A673 (cell line): ENCODE measurements at regions not wholly inside any gene's neighbourhood (a gene's known extent, or its start where the extent isn't known, plus 50 kb on each side); places are given as distances from the start of the nearest gene placed in this dataset.

ENCODE experiments used
- BruUV-seq: library from RNA; stranded (reverse); fragments of 400-500 nt; replicated peaks from 2 replicates; lab custom pipeline; 2021; lab: Mats Ljungman, UMichigan
- CTCF ChIA-PET: fragments of 300-600 bp; sonication (Branson Sonifier 250); formaldehyde crosslinking; loops from one replicate; lab custom pipeline; 2022; ENCODE audit warnings: antibody characterized with exemption; lab: Charles Lee
- POLR2A ChIA-PET: fragments of 300-600 bp; sonication (Branson Sonifier 250); formaldehyde crosslinking; loops from one replicate; lab custom pipeline; 2022; ENCODE audit warnings: antibody characterized with exemption; ENCODE audit not compliant: low non-redundant PET; lab: Charles Lee
- DNase-seq: peaks from one replicate; pipeline ENCODE4 v3.0.0-alpha.2; 2015; ENCODE audit warnings: low spot score
- H3K27ac ChIP-seq: fragments of 200-600 bp; sonication (generic); 2 replicates; pipeline ENCODE4 v1.5.1; 2016; ENCODE audit warnings: mixed run types, low read depth, mild to moderate bottlenecking, mixed read lengths, antibody characterized with exemption, low read length; ENCODE audit not compliant: poor library complexity, severe bottlenecking
- H3K27me3 ChIP-seq: fragments of 200-600 bp; sonication (generic); replicated peaks from 2 replicates; pipeline ENCODE4 v1.6.1; 2017; ENCODE audit warnings: mixed run types, low read depth, mild to moderate bottlenecking, mixed read lengths, antibody characterized with exemption, low read length; ENCODE audit not compliant: insufficient read depth, poor library complexity
- H3K36me3 ChIP-seq: fragments of 200-600 bp; sonication (generic); 2 replicates; pipeline ENCODE4 v1.6.1; 2016; ENCODE audit warnings: mixed run types, mild to moderate bottlenecking, mixed read lengths, antibody characterized with exemption, low read length; ENCODE audit not compliant: insufficient read depth, poor library complexity, severe bottlenecking
- H3K4me1 ChIP-seq: fragments of 200-600 bp; sonication (generic); 2 replicates; pipeline ENCODE4 v1.6.1; 2017; ENCODE audit warnings: mixed run types, mild to moderate bottlenecking, mixed read lengths, antibody characterized with exemption, low read length; ENCODE audit not compliant: insufficient read depth, poor library complexity, severe bottlenecking
- H3K4me3 ChIP-seq: fragments of 200-600 bp; sonication (generic); 2 replicates; pipeline ENCODE4 v1.5.1; 2016; ENCODE audit warnings: low read depth, mixed run types, mild to moderate bottlenecking, mixed read lengths, low read length; ENCODE audit not compliant: poor library complexity, severe bottlenecking
- H3K9me3 ChIP-seq: fragments of 200-600 bp; sonication (generic); 2 replicates; pipeline ENCODE4 v1.6.1; 2016; ENCODE audit warnings: mixed run types, low read depth, mild to moderate bottlenecking, mixed read lengths, antibody characterized with exemption, low read length; ENCODE audit not compliant: poor library complexity, severe bottlenecking
- CTCF ChIP-seq: fragments of 300-800, 200-600 bp; sonication (generic); conservative IDR thresholded peaks from 2 replicates; pipeline ENCODE4 v1.5.1; 2017; ENCODE audit warnings: low read depth, mild to moderate bottlenecking, antibody characterized with exemption, low read length, moderate library complexity, mixed read lengths
- EZH2 ChIP-seq: fragments of 200-600 bp; sonication (generic); IDR thresholded peaks from 2 replicates; pipeline ENCODE4 v1.6.1; 2017; ENCODE audit warnings: borderline replicate concordance, low read depth, mild to moderate bottlenecking, mixed read lengths, antibody characterized with exemption, low read length; ENCODE audit not compliant: poor library complexity, severe bottlenecking
- intact Hi-C: fragments of 100-400 bp; cut with micrococcal nuclease; formaldehyde crosslinking; loops from one replicate; pipeline ENCODE4 v1.10.0; 2022; ENCODE audit not compliant: unreplicated experiment

- H3K4me1 ChIP-seq, result no peaks in the 10 kb centered on the region
- H3K9me3 ChIP-seq, result no peaks in the 10 kb centered on the region
- TF ChIP-seq EZH2 (no peak), CTCF (no peak)
- H3K4me3 ChIP-seq, result no peak overlapping the region
- no peaks in the 10 kb centered on the region for H3K27me3 ChIP-seq
- H3K36me3 ChIP-seq, result no peaks in the 10 kb centered on the region
- intact Hi-C loops, result no loop called here
- no peak overlapping the region for H3K27ac ChIP-seq
- ChIA-PET POLR2A (no interaction called here), CTCF (no interaction called here)
- DNase-seq, result no peak
- no TSS peak for BruUV-seq
Measured at GRCh38 chr5:114113604-114114003, 248.3 kb upstream of the KCNN2 start.

GRCh38 chr5:114116981-114117380 lies 244.9 kb upstream of the KCNN2 start:
- BruUV-seq, result no TSS peak
- H3K27me3 ChIP-seq, result no peaks in the 10 kb centered on the region
- intact Hi-C loops, result no loop called here
- H3K4me1 ChIP-seq, result no peaks in the 10 kb centered on the region
- DNase-seq, result no peak
- ChIA-PET POLR2A (no interaction called here), CTCF (no interaction called here)
- no peaks in the 10 kb centered on the region for H3K9me3 ChIP-seq
- no peak overlapping the region for H3K27ac ChIP-seq
- H3K36me3 ChIP-seq, result no peaks in the 10 kb centered on the region
- no peak for TF ChIP-seq EZH2
- TF ChIP-seq CTCF, result no peak
- no peak overlapping the region for H3K4me3 ChIP-seq

- H3K27ac ChIP-seq, result no peak overlapping the region
- intact Hi-C loops, result no loop called here
- H3K27me3 ChIP-seq, result no peaks in the 10 kb centered on the region
- CTCF ChIA-PET, result interaction anchor here (0.5 kb wide), 1 partner anchor 206 kb away, joined by 3 read pairs; no protein-coding TSS in a partner anchor
- BruUV-seq, result no TSS peak
- no peaks in the 10 kb centered on the region for H3K4me1 ChIP-seq
- no peak for DNase-seq
- H3K36me3 ChIP-seq, result no peaks in the 10 kb centered on the region
- no peak overlapping the region for H3K4me3 ChIP-seq
- POLR2A ChIA-PET, result no interaction called here
- TF ChIP-seq CTCF, result no peak
- no peak for TF ChIP-seq EZH2
- no peaks in the 10 kb centered on the region for H3K9me3 ChIP-seq
Measured at GRCh38 chr5:114118511-114118910, 243.4 kb upstream of the KCNN2 start.
